PC-3 (cell line): ENCODE measurements at regions not wholly inside any gene's neighbourhood (a gene's known extent, or its start where the extent isn't known, plus 50 kb on each side); places are given as distances from the start of the nearest gene placed in this dataset.

Experiments used
- CTCF ChIP-seq: fragments of 300-600 bp; sonication (generic); conservative IDR thresholded peaks from 2 replicates; pipeline ENCODE4 v1.5.1; 2017; ENCODE audit warnings: antibody characterized with exemption, low read depth, mild to moderate bottlenecking, low read length
- EZH2 ChIP-seq: fragments of 300-600 bp; sonication (generic); IDR thresholded peaks from one replicate; pipeline ENCODE4 v1.6.1; 2017; ENCODE audit warnings: antibody characterized with exemption, mild to moderate bottlenecking, low read length; ENCODE audit not compliant: unreplicated experiment
- EZH2phosphoT487 ChIP-seq: fragments of 300-600 bp; sonication (generic); IDR thresholded peaks from 2 replicates; pipeline ENCODE4 v1.6.1; 2018; ENCODE audit warnings: mild to moderate bottlenecking, antibody characterized with exemption, low read length, borderline replicate concordance

DNA sequence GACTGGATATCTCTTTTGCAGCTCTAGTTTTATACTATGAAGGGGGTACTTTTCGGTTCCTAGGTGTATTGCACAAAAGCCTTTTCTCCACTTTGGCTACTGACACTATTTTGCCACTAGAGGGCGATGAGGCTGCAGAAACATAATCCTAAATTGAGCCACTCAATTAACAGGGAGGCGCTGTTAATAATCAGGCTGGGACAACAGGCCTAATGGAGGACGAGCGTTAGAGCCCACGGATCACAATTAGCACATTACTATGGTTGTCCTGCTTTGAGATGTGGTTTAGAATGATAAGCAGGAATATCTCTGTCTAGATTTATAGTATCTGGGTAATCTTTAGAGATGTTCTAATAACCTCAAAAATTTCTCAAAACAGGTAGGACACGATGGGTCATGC is 62.2 kb upstream of the PMAIP1 start:
- TF ChIP-seq CTCF (peak; percentile 96), EZH2phosphoT487 (no peak), EZH2 (no peak)
